HG03342 (cell line): ENCODE measurements at regions not wholly inside any gene's neighbourhood (a gene's known extent, or its start where the extent isn't known, plus 50 kb on each side); places are given as distances from the start of the nearest gene placed in this dataset.

Experiments used
- ATAC-seq: cut with Tn5 transposase; IDR thresholded peaks from one replicate; pipeline ENCODE4 v1.9.1; 2021; ENCODE audit warnings: mild to moderate bottlenecking, moderate library complexity; ENCODE audit not compliant: unreplicated experiment

GRCh38 chr4:159497936-159498335, 395.1 kb downstream of the RAPGEF2 start:
- no peak for ATAC-seq

GRCh38 chr4:159498446-159499115, 395.7 kb downstream of the RAPGEF2 start:
- no peak for ATAC-seq

GRCh38 chr4:159500861-159501260, 398.0 kb downstream of the RAPGEF2 start:
- no peak for ATAC-seq

GRCh38 chr4:159503236-159504008, 400.5 kb downstream of the RAPGEF2 start:
- ATAC-seq, result no peak

GRCh38 chr4:159504684-159505083, 401.8 kb downstream of the RAPGEF2 start:
- no peak for ATAC-seq

- ATAC-seq, result no peak
Observed at GRCh38 chr4:159505266-159505975, 402.5 kb downstream of the RAPGEF2 start.

- no peak for ATAC-seq
Observed at GRCh38 chr4:159506801-159507517, 404.1 kb downstream of the RAPGEF2 start.

GRCh38 chr4:159508917-159509500, 406.1 kb downstream of the RAPGEF2 start:
- ATAC-seq, result no peak

- ATAC-seq, result no peak
Observed at GRCh38 chr4:159512348-159512747, 409.5 kb downstream of the RAPGEF2 start.

- ATAC-seq, result no peak
Observed at GRCh38 chr4:159515314-159516025, 412.6 kb downstream of the RAPGEF2 start.

GRCh38 chr4:159516556-159517140, 413.8 kb downstream of the RAPGEF2 start:
- no peak for ATAC-seq

GRCh38 chr4:159520074-159520473, 417.2 kb downstream of the RAPGEF2 start:
- no peak for ATAC-seq

GRCh38 chr4:159526172-159526571, 423.3 kb downstream of the RAPGEF2 start:
- ATAC-seq, result no peak

- ATAC-seq, result no peak
Observed at GRCh38 chr4:159534655-159535054, 431.8 kb downstream of the RAPGEF2 start.

- ATAC-seq, result no peak
Observed at GRCh38 chr4:159538556-159538955, 435.7 kb downstream of the RAPGEF2 start.

GRCh38 chr4:159540038-159540437, 437.2 kb downstream of the RAPGEF2 start:
- no peak for ATAC-seq

GRCh38 chr4:159540501-159540900, 437.6 kb downstream of the RAPGEF2 start:
- ATAC-seq, result no peak

- ATAC-seq, result no peak
Observed at GRCh38 chr4:159541143-159541542, 438.3 kb downstream of the RAPGEF2 start.

GRCh38 chr4:159542296-159542695, 439.4 kb downstream of the RAPGEF2 start:
- ATAC-seq, result no peak

- ATAC-seq, result no peak
Observed at GRCh38 chr4:159543831-159544230, 441.0 kb downstream of the RAPGEF2 start.
